Activated T-cell treated with anti-CD3 and anti-CD28 coated beads, Interleukin-2, amount 50 U/mL, for 48 hours (primary cell): ENCODE measurements at regions not wholly inside any gene's neighbourhood (a gene's known extent, or its start where the extent isn't known, plus 50 kb on each side); places are given as distances from the start of the nearest gene placed in this dataset.

Experiments used
- DNase-seq, 2 experiments: peaks; one replicate each; pipeline ENCODE4 v3.0.0-alpha.2; 2020

DNA sequence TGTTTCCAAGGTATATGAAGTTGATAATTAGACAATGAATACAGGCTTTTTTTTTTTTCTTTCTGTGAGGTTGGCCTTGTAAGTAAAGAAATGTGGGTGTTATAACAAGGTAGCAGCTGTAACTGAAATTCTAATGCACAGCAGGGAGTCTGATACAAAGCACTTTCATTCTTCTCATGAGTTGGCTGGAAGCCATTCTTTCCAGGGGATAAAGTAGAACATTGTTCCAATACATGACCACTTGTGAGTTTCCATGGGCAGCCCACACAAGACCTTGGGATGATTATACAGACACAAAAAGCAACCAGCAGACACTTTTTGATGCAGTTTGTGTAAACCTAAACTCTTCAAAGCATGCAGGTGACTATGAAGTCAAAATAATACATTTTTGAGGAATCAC, 1785.9 kb upstream of the WWC1 start:
- no peak for DNase-seq

DNA sequence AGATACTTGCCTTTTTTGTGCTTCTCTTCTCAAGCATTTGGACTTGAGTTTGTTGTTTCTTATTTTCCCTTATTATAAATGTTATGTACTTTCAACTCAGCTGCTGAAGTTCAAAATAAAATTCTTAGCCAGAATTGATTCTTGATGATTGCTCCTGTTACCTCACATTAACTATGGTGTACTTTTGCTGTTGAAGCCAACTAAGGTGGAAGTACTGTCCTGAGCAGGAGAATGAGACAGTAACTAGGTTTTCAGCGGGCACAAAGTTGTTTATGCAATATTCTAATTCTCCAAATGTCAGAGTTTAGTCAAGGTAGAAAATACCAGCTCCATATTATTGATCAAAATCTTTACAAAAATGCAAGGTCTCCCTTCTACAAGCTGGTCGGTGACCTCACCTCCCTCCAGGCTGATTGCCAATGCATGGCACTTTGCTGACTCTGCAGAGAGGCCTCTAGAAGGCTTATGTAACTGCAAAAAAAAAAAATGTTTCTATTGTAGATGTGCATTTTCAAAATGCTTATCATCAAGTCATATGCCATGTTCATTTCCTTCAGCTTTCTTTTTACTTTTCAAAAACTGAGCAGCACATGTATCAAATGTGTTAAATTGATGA, 1783.5 kb upstream of the WWC1 start:
- no peak for DNase-seq

DNA sequence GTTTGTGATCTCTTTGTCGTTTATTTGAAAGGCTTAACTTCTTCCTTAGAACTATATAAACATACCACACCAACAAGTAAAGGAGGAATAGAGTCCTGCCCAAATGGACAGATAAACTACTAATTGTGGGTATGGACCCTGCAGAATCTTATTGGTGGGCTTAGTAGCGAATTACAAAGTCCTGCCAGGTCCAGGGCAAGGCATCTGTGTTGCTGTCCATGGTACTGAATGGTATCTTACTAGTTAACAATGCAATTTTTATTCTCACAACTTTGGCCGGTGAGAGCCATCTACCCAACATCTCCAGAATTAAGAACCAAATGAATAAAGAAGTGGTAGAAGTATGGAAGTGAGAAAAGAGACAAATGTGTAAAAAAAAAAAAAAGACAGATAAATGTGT, 1782.4 kb upstream of the WWC1 start:
- DNase-seq: no peak

DNA sequence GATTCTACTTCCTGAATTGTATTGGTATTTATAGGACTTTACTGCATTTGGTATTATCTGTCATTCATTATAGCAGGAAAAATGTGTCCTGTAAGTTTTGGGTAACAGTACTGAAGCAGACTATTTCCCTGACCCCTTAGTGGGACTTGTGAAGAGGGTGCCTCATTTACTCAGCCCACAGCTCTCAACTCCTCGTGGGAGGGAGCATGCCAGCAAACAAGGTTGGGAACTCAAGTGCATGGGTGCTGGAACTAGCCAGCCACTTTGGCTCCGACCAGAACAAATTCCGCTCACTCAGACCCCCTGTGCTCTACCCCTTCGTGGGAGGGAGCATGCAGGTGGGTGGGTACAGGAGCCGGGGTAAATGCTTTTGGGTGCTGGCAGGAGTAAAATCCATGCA, 1773.5 kb upstream of the WWC1 start:
- no peak for DNase-seq

DNA sequence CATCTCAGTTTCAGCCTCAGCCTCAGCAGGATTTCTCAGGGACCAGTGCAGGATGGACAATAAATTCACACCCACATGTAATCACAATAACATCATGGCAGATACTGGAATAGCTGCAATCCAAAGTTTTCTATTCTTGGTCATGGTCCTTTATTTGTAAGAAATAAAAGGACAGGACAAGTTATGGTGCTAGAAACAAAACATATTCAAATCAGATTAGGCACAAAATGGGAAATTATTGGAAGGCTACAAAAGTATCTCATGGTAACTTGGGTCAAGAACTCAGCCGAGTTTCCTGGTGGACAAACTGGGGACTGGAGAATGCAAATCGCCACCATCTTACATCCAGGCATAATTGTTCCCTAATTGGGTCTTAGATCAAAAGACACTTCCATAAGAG, 1768.2 kb upstream of the WWC1 start:
- no peak for DNase-seq

DNA sequence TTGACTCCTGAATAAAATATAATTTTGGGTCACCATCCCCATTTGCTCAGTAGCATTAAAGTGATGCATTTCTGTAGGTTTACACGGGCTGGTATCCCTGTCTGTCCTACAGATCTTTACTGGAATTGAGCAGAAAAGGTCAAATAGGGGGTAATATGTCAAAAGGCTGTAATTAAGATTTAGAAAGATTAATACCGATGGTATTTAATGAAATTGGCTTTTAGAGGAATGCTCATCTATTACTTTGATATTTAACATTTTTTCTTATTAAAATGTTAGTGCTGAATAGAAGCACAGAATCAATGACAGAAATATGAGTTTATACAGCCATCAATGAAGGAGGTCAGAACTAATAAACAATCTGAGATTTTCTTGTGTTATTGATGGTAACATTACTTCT, 1762.2 kb upstream of the WWC1 start:
- DNase-seq: no peak

DNA sequence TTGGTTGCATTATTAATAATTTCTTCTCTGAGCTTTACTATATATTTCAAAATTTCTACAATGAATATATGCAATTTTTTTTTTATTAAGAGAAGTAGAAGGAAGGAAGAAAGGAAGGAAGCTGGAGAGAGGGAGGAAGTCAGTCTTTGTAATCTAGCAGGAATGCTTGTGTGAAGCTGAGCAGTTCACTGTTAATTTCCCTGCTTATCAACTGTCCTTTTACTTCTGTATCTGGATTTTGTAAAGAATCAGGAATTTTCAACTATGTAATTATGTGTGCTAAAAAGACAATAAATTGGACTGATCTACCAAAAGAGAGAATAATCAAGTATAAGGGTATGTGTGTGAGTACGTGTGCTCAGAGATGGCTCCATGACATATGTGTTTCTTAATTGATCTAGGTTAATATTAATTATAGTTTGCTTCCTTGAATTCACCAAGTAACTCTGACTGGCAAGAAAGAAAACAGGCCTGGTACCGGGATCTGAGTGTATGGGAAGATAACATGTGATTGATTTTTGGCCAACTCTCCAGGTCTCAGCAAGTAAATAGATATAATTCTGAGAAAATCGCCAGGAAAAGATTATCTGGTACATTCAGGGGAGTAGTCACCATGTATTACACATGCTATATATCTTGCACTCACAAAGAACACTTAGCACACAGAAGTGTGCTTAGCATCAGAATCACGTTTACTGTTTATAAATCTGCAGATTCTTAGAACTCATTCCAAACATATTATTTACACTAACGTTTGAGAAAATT, 1758.8 kb upstream of the WWC1 start:
- DNase-seq: no peak

DNA sequence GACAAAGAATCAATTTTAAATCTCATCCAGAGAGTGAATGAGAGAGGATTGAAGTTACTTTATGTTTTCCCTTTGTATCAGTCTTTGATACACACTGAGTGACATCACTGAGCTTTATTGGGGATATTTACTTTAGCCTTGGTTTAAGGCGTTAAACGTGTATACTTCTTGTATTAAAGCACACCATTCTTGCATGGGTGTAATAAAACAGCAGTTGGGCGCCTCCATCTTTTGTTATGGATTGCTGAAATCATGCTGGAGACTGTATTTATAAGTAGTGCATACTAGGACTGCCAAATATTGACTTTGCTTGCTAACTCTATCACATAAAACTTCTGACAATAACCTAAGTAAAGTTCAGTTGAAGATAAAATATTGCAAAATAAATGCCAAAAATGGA, 1755.8 kb upstream of the WWC1 start:
- DNase-seq: no peak

DNA sequence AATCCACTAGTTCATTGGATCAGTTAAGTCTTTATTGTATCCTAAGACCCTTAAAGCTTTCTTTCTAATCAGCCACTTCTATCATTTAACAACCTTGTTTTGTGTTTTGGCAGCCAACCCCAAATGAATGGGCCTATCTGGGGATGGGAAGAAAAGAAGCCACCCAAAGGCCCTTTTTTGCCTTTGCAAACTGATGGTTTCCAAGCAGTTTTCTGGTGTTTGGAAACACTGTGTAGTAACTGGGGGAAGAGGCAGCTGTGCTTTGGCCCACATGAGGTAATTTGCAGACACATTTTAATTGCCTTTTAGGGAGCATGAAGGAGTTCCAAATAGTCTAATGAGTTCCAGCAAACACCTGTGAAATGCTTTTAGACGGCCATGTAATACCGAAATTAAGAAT, 1751.3 kb upstream of the WWC1 start:
- no peak for DNase-seq

DNA sequence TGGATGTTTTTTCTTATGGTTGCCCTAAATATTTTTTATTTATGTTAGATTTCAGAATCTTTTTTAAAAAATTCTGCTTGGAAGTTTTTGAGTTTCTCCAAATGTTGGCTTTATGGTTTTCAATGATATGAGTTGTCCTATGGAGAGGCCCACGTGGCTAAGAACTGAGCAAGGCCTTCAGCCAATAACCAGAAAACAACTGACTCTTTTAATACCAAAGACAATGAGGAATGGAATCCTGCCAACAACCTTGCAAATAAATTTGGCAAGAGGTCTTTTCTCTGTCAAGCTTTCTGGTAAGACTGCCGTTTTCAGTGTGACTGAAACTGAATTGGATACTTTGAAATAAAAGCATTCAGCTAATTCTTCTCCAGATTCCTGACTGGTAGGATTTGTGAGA, 1740.1 kb upstream of the WWC1 start:
- no peak for DNase-seq

DNA sequence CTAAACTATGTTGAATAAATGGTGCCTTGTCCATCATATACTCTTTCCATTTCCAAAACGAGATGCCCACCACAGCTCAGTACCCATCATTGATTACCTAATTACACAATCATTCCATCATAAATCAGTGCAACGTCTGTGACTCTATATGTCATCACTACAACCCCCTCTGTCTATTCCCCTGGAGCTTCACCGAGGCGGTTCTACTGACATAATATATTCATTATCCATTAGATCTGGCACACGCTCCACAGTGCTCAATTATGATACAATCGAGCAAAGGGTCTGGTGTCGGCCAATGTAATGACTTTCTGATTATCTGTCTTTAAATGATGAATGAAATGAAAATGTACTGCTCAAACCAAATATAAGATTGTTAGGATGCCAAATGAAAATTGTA, 1737.7 kb upstream of the WWC1 start:
- DNase-seq: no peak

DNA sequence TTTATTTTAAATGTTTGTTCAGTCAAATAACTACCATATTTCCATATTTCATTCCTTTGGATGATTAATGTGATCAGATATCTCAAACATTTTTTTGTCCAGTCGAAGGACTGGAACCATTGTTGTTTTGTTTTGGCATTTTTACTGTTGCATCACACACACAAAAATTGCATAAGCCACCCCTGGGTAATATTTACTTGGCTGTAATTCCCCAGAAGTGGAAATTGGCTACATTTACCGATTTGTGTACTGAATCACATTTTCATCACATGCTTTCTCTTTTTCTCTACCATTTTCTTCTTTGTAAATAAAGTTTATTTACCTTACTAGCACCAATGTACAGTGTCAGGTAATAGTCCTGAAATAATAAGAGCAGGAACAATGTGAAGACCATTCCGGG, 1729.7 kb upstream of the WWC1 start:
- no peak for DNase-seq

DNA sequence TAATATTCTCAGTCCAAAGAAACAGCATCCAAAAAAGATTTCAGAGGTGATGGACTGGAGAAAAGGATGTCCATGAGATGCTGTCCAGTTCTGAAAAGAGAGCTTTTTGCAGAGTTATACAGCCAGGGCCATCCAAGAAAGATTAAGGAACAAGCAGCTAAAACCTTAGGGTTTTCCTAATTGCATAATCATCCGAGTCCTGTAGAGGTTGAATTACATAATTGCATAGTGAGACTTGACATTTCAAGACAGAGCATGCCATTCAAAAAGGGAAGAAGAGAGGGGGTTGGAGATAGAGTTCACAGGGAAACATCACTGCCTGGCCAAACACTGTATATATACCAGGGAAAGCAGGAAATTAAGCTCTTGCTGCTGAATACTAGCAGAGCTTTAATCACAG, 1729.2 kb upstream of the WWC1 start:
- DNase-seq: no peak

DNA sequence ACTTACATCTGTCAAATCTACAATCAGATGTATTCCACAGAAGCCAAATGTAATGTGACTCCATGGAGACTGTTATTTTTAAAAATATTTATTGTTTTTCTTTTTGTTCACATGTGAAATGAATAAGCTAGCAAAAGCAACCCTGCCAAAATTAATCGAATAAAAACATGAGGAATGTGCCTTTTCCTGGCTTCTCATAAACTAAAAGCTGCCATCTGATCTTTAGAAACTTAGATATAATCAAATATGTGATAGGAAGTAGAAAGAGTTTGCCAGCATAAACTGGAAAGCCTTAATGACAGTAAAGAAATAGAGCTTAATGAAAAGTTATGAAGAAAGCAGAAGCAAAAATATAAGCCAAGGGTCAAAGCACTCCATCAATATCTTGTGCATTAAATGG, 1724.7 kb upstream of the WWC1 start:
- no peak for DNase-seq

DNA sequence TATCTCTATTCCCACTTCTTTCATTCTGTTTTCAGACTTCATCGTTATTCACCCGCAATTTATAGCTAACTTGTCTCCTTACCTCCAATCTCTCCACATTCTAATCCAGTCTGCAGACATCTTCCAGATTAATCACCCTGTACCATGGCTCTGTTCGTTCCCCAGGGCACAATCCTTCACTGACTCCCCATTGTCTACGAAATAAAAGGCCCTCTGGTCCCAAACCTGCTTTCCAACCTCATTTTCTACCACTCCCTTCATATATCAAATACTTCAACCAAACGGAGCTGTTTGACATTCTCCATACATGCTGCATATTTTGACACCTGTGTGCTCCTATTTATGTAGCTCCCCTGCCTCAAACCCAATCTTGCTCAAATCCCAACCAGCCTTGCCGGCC, 1720.6 kb upstream of the WWC1 start:
- no peak for DNase-seq

DNA sequence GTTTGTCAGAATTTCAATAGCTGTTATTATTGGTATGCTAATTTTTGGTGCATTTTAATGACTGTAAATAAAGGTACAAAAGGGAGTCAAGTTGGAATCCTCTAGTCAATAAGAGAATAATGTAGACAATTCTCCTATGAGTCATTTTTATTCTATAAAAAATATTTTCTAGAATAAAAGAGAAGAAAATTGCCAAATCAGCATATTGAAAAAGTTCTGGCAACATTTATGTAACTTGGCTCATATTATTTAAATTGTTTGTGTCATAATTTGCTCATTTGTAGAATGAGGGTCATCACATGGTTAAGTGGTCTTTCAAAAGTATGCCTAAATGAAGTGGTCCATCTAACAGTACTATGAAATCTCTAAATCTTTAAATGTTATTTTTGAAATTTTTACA, 1719.8 kb upstream of the WWC1 start:
- DNase-seq: no peak

DNA sequence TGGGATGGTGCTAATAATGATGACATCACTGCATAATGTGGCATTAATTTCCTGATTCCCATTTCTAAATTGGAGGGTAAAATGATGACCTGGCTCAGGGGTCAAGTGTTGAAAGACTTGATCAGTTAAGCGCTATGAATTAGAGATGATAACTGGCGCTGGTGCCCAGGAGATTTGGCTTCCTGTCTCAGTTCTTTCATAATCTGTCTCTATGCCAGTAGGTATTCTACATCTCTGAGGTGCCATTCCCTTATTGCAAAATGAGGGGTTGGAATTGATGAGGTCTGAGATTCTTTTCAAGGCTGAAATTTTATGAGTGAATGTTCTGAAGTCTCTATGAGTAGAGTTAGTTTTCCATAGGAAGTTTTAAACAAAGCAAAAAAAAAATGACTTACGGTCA, 1715.1 kb upstream of the WWC1 start:
- DNase-seq: no peak

DNA sequence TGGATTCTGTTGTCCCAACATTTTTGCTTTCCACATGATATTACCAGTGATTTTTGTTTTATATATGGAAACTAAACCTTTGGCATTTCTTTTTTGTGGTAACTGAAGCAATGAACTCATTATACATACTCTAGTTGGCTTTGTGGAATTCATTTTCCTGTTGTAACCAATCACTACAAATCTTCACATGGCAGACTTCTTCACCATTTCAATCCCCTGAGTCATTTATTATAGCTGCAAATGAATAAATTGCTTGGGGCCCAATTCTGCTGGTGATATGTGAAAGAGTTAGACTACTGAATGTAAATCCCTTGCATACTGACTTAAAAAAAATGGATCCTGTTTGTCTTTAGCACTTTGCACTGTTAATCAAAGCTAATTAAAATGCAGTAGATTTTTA, 1709.6 kb upstream of the WWC1 start:
- DNase-seq: no peak

DNA sequence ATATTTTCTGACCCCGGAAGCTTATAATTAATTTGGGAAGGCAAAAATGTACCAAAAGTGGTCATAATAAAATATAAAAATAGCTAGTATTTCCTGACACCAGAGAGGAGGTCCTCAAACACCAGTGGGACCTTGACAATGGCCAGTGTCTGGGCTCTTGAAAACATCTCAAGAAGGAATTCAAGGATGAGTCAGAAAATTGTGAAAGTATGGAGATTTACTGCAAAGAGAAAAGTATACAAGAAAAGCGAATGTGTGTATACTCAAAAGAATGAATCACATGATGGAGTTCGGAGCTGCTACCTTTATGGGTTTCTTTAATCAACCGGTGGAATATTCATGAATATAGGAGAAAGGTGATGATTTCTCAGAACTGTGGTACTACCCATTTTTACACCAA, 1709.0 kb upstream of the WWC1 start:
- no peak for DNase-seq

DNA sequence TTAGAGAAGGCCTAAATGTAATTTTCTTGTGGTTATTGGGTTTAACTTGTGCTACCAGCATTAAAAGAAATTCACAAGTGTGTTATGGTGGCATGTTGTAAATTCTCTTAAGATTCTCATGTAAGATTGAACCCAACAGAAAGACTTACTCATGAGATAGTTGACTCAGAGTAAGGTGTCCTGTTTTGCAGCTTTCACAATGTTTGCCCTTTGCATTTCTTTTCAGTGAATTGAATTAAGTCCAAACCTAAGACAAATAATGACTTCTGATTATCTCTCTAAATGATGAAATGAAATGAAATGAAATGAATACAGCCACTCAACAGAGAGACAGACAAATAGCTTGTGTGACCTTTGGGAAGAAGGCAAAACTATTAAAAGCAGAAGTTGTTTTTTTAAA, 1696.9 kb upstream of the WWC1 start:
- DNase-seq: no peak

DNA sequence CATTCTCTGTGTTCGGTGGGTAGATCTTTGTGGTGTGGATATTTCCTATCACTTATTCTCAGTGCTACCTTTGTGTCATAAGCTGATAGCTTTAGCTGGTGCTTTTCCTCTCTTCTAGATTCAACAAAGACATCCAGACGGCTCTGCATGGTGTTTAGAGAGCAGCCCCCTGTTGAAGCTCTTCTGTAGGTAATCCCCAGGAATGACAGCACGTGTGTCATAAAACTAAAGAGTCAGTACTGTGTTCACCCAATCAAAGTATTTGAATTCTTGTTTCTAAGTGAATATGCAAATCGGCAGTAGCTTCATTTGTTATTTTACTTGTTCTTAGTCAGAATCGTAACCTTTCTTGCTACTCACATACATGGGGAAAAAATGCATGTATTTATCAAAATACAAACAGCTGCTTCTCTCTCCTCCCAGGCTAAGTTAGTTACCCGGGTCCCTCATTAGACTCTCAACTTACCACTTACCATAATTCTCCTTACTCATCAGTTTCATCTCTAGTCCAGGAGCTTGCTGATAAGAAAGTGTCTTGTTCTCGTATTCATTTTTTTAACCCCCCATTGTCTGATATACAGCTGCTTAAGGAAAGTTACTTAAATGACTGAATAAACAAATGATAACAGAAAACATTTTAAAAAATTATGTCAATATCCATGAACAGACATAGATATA, 1696.0 kb upstream of the WWC1 start:
- DNase-seq: no peak

DNA sequence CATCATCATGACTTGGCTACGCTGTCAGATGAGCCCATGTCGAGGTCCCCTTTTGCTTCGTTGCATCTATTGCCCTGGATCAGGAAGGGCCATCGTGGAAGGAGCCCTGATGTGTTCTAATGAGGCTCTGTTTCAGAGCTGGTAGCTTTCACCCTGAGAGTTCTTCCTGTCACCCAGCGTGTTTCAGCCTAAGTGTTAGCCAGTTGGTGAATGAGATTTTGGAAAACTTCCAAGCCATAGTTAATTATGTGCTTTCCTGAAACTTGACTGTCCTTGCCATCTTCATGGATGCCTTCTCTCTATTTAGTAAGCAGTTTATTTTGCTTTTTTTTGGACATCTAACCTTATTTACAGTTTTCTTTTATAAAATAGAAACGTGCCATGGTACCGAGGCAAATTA, 1695.4 kb upstream of the WWC1 start:
- DNase-seq: no peak

DNA sequence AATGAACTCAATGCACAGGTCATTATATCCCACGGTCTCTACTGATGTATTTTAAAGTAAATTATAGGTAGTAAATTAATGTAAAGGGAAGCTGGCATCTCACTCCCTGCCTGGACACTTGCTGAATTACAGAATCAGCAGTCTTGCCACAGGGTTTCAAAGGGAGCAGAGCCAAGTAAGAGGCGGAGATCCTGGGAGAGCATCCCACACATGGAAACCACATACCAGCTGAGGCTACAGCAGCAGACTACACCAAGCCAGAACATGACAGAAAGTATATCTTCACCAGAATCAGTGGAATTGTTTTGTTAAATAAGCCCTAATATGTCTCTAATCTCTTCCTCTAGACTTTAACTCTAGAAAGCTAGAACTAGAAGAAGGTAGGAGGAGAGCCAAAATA, 1689.2 kb upstream of the WWC1 start:
- DNase-seq: no peak

DNA sequence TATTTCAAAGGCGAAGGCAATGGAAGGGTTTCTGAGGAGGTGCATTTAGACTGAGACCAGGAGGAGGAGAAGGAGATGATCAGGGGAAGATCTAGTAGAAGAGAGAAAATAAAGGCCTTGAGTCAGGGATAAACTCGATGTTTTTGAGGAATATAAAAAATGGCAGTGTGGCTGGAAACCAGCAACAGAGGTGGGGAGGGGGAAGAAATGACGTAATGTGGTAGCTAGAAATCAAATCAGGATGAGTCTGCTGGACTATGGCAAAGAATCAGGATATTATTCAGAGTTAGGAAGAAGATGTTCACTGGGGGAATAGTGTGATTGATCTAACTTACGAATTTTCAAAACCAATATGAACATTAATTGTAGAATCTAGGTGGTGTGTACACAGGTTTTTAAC, 1673.9 kb upstream of the WWC1 start:
- no peak for DNase-seq

DNA sequence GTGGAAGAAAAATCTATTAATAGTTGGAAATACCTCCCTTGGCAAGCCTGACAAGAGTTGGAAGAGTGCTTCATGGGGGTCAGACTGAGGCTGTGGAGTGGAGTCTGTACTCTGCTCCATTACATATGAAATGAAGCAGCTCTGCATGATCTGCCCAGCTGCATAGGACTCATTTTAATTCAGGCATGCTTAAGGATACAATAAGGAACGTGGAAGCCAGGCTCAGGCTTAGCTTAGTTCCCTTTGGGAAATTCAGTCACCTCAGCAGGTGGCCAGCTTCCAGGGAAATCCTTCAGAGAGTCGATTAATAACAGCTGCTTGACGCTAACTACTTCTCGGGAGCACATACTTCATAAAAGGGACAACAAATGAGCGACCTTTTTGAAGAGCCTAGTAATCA, 1672.9 kb upstream of the WWC1 start:
- DNase-seq: no peak
